WTC11 (cell line): ENCODE measurements at regions not wholly inside any gene's neighbourhood (a gene's known extent, or its start where the extent isn't known, plus 50 kb on each side); places are given as distances from the start of the nearest gene placed in this dataset.

Experiments used
- ATAC-seq: fragments of 200-7000 bp; cut with Tn5 transposase; 2 replicates; pipeline ENCODE4 v1.10.0; 2021; ENCODE audit warnings: mild to moderate bottlenecking, moderate library complexity
- CTCF ChIA-PET: fragments of 300-600 bp; sonication (Branson Sonifier 250); formaldehyde crosslinking; loops from one replicate; lab custom pipeline; 2021; ENCODE audit warnings: antibody characterized with exemption; lab: Charles Lee
- POLR2A ChIA-PET: fragments of 350-600 bp; sonication (Branson Sonifier 250); formaldehyde crosslinking; loops from one replicate; lab custom pipeline; 2021; ENCODE audit warnings: antibody characterized with exemption; lab: Charles Lee
- DNase-seq: peaks from one replicate; pipeline ENCODE4 v3.0.0; 2021; ENCODE audit warnings: low spot score
- H3K27ac Mint-ChIP-seq: 2 replicates; pipeline ENCODE4 v1.8.0; 2021; ENCODE audit warnings: mixed read lengths
- H3K27me3 Mint-ChIP-seq: 2 replicates; pipeline ENCODE4 v1.8.0; 2021; ENCODE audit warnings: low read depth, mild to moderate bottlenecking, moderate library complexity, mixed read lengths
- H3K36me3 Mint-ChIP-seq: 2 replicates; pipeline ENCODE4 v1.8.0; 2021; ENCODE audit warnings: mixed read lengths
- H3K4me1 Mint-ChIP-seq: 2 replicates; pipeline ENCODE4 v1.8.0; 2022; ENCODE audit warnings: mixed read lengths
- H3K4me3 Mint-ChIP-seq: 2 replicates; pipeline ENCODE4 v1.8.0; 2021; ENCODE audit warnings: mild to moderate bottlenecking, moderate library complexity, mixed read lengths
- H3K9me3 Mint-ChIP-seq: 2 replicates; pipeline ENCODE4 v1.8.0; 2021; ENCODE audit warnings: mixed read lengths
- ATF1 ChIP-seq: sonication (generic); formaldehyde crosslinking; IDR thresholded peaks from 2 replicates; pipeline ENCODE4 v1.8.1; 2023; ENCODE audit warnings: mild to moderate bottlenecking, moderate library complexity, missing genetic modification reagents
- ATF3 ChIP-seq: sonication (generic); formaldehyde crosslinking; conservative IDR thresholded peaks from 2 replicates; pipeline ENCODE4 v1.8.1; 2022; ENCODE audit warnings: mild to moderate bottlenecking, missing genetic modification reagents
- ELF4 ChIP-seq: sonication (generic); formaldehyde crosslinking; IDR thresholded peaks from 2 replicates; pipeline ENCODE4 v1.8.1; 2022; ENCODE audit warnings: low read depth, mild to moderate bottlenecking, moderate library complexity, missing genetic modification reagents
- NFYB ChIP-seq: sonication (generic); formaldehyde crosslinking; conservative IDR thresholded peaks from 2 replicates; pipeline ENCODE4 v1.8.0; 2022; ENCODE audit warnings: low read depth, missing genetic modification reagents
- OVOL2 ChIP-seq: fragments of 250-450 bp; sonication (Bioruptor Pico); IDR thresholded peaks from 2 replicates; pipeline ENCODE4 v1.9.0; 2021; ENCODE audit warnings: mild to moderate bottlenecking, borderline replicate concordance
- PRDM15 ChIP-seq: sonication (generic); formaldehyde crosslinking; IDR thresholded peaks from 2 replicates; pipeline ENCODE4 v1.8.0; 2022; ENCODE audit warnings: missing genetic modification reagents
- ZNF138 ChIP-seq: sonication (generic); formaldehyde crosslinking; conservative IDR thresholded peaks from 2 replicates; pipeline ENCODE4 v1.8.1; 2022; ENCODE audit warnings: mild to moderate bottlenecking, moderate library complexity, missing genetic modification reagents
- ZNF219 ChIP-seq: sonication (generic); formaldehyde crosslinking; IDR thresholded peaks from 2 replicates; pipeline ENCODE4 v1.8.0; 2023; ENCODE audit warnings: missing genetic modification reagents, mild to moderate bottlenecking, borderline replicate concordance
- ZNF263 ChIP-seq: sonication (generic); formaldehyde crosslinking; IDR thresholded peaks from 2 replicates; pipeline ENCODE4 v1.8.1; 2022; ENCODE audit warnings: low read depth, mild to moderate bottlenecking, moderate library complexity, missing genetic modification reagents
- ZNF317 ChIP-seq: sonication (generic); formaldehyde crosslinking; IDR thresholded peaks from 2 replicates; pipeline ENCODE4 v1.8.1; 2023; ENCODE audit warnings: low read depth, mild to moderate bottlenecking, moderate library complexity, missing genetic modification reagents, borderline replicate concordance
- ZNF416 ChIP-seq: fragments of 250-450 bp; sonication (Bioruptor Pico); IDR thresholded peaks from 2 replicates; pipeline ENCODE4 v1.9.0; 2021; ENCODE audit warnings: mild to moderate bottlenecking, inconsistent platforms
- ZNF532 ChIP-seq: fragments of 250-450 bp; sonication (Bioruptor Pico); IDR thresholded peaks from 2 replicates; pipeline ENCODE4 v1.9.0; 2021; ENCODE audit warnings: mild to moderate bottlenecking, borderline replicate concordance

- Mint-ChIP-seq H3K27ac (no peak overlapping the region), H3K36me3 (no peaks in the 10 kb centered on the region), H3K27me3 (no peaks in the 10 kb centered on the region), H3K4me3 (no peak overlapping the region), H3K4me1 (peaks cover 39% of the 10 kb centered on the region), H3K9me3 (peaks cover 7% of the 10 kb centered on the region)
- no peak for TF ChIP-seq ZNF219 (CRISPR knock-in tag)
- TF ChIP-seq ATF3 (CRISPR knock-in tag) = no peak
- no peak for TF ChIP-seq ATF1 (CRISPR knock-in tag)
- POLR2A ChIA-PET = no interaction called here
- DNase-seq (no peak), ATAC-seq (no peak)
- CTCF ChIA-PET = no interaction called here
Observed at GRCh38 chr14:96662116-96662970, 134.8 kb upstream of the VRK1 start.

- CTCF ChIA-PET = interaction anchor here (1.2 kb wide), 1 partner anchor 79 kb away, joined by 3 read pairs; no protein-coding TSS in a partner anchor
Observed at GRCh38 chr14:96663076-96663475, 134.1 kb upstream of the VRK1 start.

More at GRCh38 chr14:96663076-96663475, 134.1 kb upstream of the VRK1 start:
- ATAC-seq = no peak
- POLR2A ChIA-PET = no interaction called here
- H3K36me3 Mint-ChIP-seq = no peaks in the 10 kb centered on the region
- no peak for TF ChIP-seq OVOL2
- no peak for TF ChIP-seq PRDM15 (CRISPR knock-in tag)
- TF ChIP-seq ZNF416 (CRISPR knock-in tag) = no peak
- no peak for TF ChIP-seq ZNF317 (CRISPR knock-in tag)
- TF ChIP-seq ZNF138 (CRISPR knock-in tag) = no peak
- no peak for TF ChIP-seq ATF3 (CRISPR knock-in tag)
- TF ChIP-seq ELF4 (CRISPR knock-in tag) = no peak
- no peak for TF ChIP-seq ZNF532 (CRISPR knock-in tag)
- TF ChIP-seq NFYB (CRISPR knock-in tag) = no peak
- TF ChIP-seq ZNF263 (CRISPR knock-in tag) = no peak
- no peaks in the 10 kb centered on the region for H3K27me3 Mint-ChIP-seq
- peaks cover 43% of the 10 kb centered on the region for H3K4me1 Mint-ChIP-seq
- H3K9me3 Mint-ChIP-seq = peaks cover 7% of the 10 kb centered on the region
- no peak for DNase-seq
- no peak overlapping the region for H3K4me3 Mint-ChIP-seq
- H3K27ac Mint-ChIP-seq = no peak overlapping the region
